ENCODE measurements at regions not wholly inside any gene's neighbourhood (a gene's known extent, or its start where the extent isn't known, plus 50 kb on each side); places are given as distances from the start of the nearest gene placed in this dataset.

- FAIRE-seq (no peak), DNase-seq (ENCODE audit: insufficient read length, low spot score) (no peak)
Observed at GRCh38 chr11:134830312-134830711, 418.3 kb upstream of the B3GAT1 start.

- DNase-seq (ENCODE audit: insufficient read length, low spot score) (no peak), FAIRE-seq (no peak)
Observed at GRCh38 chr11:134823970-134824369, 411.9 kb upstream of the B3GAT1 start.

GRCh38 chr11:134822897-134823296 is 410.9 kb upstream of the B3GAT1 start:
- DNase-seq (ENCODE audit: insufficient read length, low spot score): no peak
- FAIRE-seq: no peak

GRCh38 chr11:134821422-134821821 is 409.4 kb upstream of the B3GAT1 start:
- FAIRE-seq: no peak
- no peak for DNase-seq (ENCODE audit: insufficient read length, low spot score)

- DNase-seq (ENCODE audit: insufficient read length, low spot score) (no peak), FAIRE-seq (no peak)
Observed at GRCh38 chr11:134819041-134819440, 407.0 kb upstream of the B3GAT1 start.

- FAIRE-seq: no peak
- DNase-seq (ENCODE audit: insufficient read length, low spot score): no peak
Observed at GRCh38 chr11:134818516-134818915, 406.5 kb upstream of the B3GAT1 start.

- FAIRE-seq (no peak), DNase-seq (ENCODE audit: insufficient read length, low spot score) (no peak)
Observed at GRCh38 chr11:134815404-134815803, 403.4 kb upstream of the B3GAT1 start.

- FAIRE-seq: no peak
- DNase-seq (ENCODE audit: insufficient read length, low spot score): no peak
Observed at GRCh38 chr11:134807997-134808396, 396.0 kb upstream of the B3GAT1 start.

GRCh38 chr11:134802598-134802997 is 390.6 kb upstream of the B3GAT1 start:
- no peak for DNase-seq (ENCODE audit: insufficient read length, low spot score)
- FAIRE-seq: no peak

GRCh38 chr11:134802116-134802515 is 390.1 kb upstream of the B3GAT1 start:
- no peak for DNase-seq (ENCODE audit: insufficient read length, low spot score)
- no peak for FAIRE-seq

GRCh38 chr11:134801570-134801969 is 389.5 kb upstream of the B3GAT1 start:
- FAIRE-seq (no peak), DNase-seq (ENCODE audit: insufficient read length, low spot score) (no peak)

- FAIRE-seq (no peak), DNase-seq (ENCODE audit: insufficient read length, low spot score) (no peak)
Observed at GRCh38 chr11:134800826-134801225, 388.8 kb upstream of the B3GAT1 start.

- DNase-seq (ENCODE audit: insufficient read length, low spot score) (no peak), FAIRE-seq (no peak)
Observed at GRCh38 chr11:134800130-134800529, 388.1 kb upstream of the B3GAT1 start.

GRCh38 chr11:134799386-134799785 is 387.3 kb upstream of the B3GAT1 start:
- no peak for FAIRE-seq
- no peak for DNase-seq (ENCODE audit: insufficient read length, low spot score)

GRCh38 chr11:134797411-134798089 is 385.5 kb upstream of the B3GAT1 start:
- DNase-seq (ENCODE audit: insufficient read length, low spot score) (no peak), FAIRE-seq (no peak)

GRCh38 chr11:134795017-134795416 is 383.0 kb upstream of the B3GAT1 start:
- no peak for DNase-seq (ENCODE audit: insufficient read length, low spot score)
- FAIRE-seq: no peak

- FAIRE-seq: no peak
- DNase-seq (ENCODE audit: insufficient read length, low spot score): no peak
Observed at GRCh38 chr11:134794192-134794591, 382.1 kb upstream of the B3GAT1 start.

GRCh38 chr11:134792677-134793076 is 380.6 kb upstream of the B3GAT1 start:
- no peak for DNase-seq (ENCODE audit: insufficient read length, low spot score)
- no peak for FAIRE-seq

GRCh38 chr11:134792044-134792443 is 380.0 kb upstream of the B3GAT1 start:
- FAIRE-seq (no peak), DNase-seq (ENCODE audit: insufficient read length, low spot score) (no peak)

GRCh38 chr11:134791102-134791501 is 379.1 kb upstream of the B3GAT1 start:
- DNase-seq (ENCODE audit: insufficient read length, low spot score): no peak

GRCh38 chr11:134789104-134789503 is 377.1 kb upstream of the B3GAT1 start:
- FAIRE-seq (no peak), DNase-seq (ENCODE audit: insufficient read length, low spot score) (no peak)

More at GRCh38 chr11:134791102-134791501, 379.1 kb upstream of the B3GAT1 start:
- FAIRE-seq: no peak

GRCh38 chr11:134786636-134787035 is 374.6 kb upstream of the B3GAT1 start:
- DNase-seq (ENCODE audit: insufficient read length, low spot score): no peak
- FAIRE-seq: no peak

GRCh38 chr11:134785660-134786284 is 373.7 kb upstream of the B3GAT1 start:
- DNase-seq (ENCODE audit: insufficient read length, low spot score): no peak
- no peak for FAIRE-seq

All from GM19239 (cell line).